Brain microvascular endothelial cell (primary cell): ENCODE measurements at regions not wholly inside any gene's neighbourhood (a gene's known extent, or its start where the extent isn't known, plus 50 kb on each side); places are given as distances from the start of the nearest gene placed in this dataset.

Experiments used
- DNase-seq: peaks from one replicate; pipeline ENCODE4 v3.0.0-alpha.2; 2020
- H3K27ac ChIP-seq: fragments of 250-450 bp; sonication (Bioruptor Pico); 2 replicates; pipeline ENCODE4 v1.5.1; 2020; ENCODE audit warnings: mild to moderate bottlenecking, moderate library complexity
- H3K27me3 ChIP-seq: fragments of 250-450 bp; sonication (Bioruptor Pico); replicated peaks from 2 replicates; pipeline ENCODE4 v1.5.1; 2020; ENCODE audit warnings: mild to moderate bottlenecking
- H3K36me3 ChIP-seq: fragments of 250-450 bp; sonication (Bioruptor Pico); replicated peaks from 2 replicates; pipeline ENCODE4 v1.5.1; 2020; ENCODE audit warnings: mild to moderate bottlenecking
- H3K4me3 ChIP-seq: 2 replicates; pipeline ENCODE4 v1.5.1; 2011; ENCODE audit warnings: low read depth, mild to moderate bottlenecking, control low read depth, low read length, moderate library complexity
- in situ Hi-C: cut with HindIII; loops from 2 replicates; pipeline ENCODE4 v1.10.0; 2017; ENCODE audit warnings: low sequenced_read_pairs, low pct_ligation_motif_present
- TF ChIP-seq, protein P1 (sequence below): IDR thresholded peaks from 2 replicates; pipeline ENCODE4 v1.5.1; 2011; ENCODE audit warnings: low read depth, mild to moderate bottlenecking, moderate library complexity, low read length, control low read depth, inconsistent platforms; ENCODE audit errors: missing control alignments

DNA sequence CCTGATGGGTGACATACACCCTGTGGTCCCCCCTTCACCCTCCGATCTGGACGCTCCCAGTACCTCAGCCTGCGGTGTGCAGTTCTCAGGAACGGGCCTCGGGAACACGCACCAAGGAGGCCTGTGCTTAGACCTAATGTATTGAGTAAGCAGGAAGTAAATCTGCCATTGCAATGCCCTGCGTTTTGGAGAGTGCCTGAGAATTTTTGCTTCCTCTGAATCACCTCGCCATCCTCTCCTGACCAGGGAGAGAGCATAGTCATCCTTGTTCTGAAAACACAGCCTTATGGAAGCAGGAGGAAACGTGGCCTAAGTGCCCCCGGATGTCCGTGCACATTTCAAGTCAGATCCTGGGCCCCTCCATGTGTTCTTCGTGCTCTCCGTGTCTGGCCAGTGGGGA is 272.2 kb downstream of the NDUFA10 start:
- no peaks in the 10 kb centered on the region for H3K27me3 ChIP-seq
- TF ChIP-seq, protein P1, sequence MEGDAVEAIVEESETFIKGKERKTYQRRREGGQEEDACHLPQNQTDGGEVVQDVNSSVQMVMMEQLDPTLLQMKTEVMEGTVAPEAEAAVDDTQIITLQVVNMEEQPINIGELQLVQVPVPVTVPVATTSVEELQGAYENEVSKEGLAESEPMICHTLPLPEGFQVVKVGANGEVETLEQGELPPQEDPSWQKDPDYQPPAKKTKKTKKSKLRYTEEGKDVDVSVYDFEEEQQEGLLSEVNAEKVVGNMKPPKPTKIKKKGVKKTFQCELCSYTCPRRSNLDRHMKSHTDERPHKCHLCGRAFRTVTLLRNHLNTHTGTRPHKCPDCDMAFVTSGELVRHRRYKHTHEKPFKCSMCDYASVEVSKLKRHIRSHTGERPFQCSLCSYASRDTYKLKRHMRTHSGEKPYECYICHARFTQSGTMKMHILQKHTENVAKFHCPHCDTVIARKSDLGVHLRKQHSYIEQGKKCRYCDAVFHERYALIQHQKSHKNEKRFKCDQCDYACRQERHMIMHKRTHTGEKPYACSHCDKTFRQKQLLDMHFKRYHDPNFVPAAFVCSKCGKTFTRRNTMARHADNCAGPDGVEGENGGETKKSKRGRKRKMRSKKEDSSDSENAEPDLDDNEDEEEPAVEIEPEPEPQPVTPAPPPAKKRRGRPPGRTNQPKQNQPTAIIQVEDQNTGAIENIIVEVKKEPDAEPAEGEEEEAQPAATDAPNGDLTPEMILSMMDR: no peak
- H3K4me3 ChIP-seq: no peak overlapping the region
- DNase-seq: no peak
- H3K36me3 ChIP-seq: no peaks in the 10 kb centered on the region
- no peak overlapping the region for H3K27ac ChIP-seq
- in situ Hi-C loops: no loop called here

DNA sequence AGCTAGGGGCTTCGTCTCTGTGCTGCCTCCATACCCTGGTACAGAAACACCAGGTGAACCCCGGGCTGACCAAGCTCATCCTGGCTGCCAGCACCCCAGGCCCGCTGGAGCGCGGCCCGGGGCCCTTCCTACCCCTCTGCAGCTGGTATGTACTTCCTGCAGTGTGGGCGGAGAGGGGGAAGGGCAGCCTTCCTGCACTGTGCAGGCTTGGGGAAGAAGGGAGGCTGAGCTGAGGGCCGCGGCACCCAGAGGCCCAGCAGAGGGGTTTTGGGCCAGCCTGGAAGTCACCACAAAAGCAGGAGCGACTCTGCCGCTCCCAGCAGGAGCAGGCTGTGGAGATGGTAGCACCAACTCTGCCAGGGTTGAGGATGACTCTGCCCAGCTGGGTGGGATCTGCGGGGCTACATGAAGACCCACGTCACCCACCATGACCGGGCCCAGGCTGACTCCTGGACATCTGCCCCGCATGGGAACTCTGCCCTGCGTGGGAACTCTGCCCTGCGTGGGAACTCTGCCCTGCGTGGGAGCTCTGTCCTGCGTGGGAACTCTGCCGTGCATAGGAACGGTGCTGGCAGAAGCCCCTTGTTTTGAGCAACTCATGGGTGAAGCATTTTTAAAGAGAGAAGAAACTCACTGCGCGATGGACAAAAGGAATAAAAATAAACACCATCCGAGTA is 273.3 kb downstream of the NDUFA10 start:
- Histone ChIP-seq H3K27me3 (no peaks in the 10 kb centered on the region), H3K4me3 (no peak overlapping the region), H3K36me3 (no peaks in the 10 kb centered on the region), H3K27ac (no peak overlapping the region)
- in situ Hi-C loops: no loop called here
- DNase-seq: no peak
- TF ChIP-seq, protein P1: no peak

DNA sequence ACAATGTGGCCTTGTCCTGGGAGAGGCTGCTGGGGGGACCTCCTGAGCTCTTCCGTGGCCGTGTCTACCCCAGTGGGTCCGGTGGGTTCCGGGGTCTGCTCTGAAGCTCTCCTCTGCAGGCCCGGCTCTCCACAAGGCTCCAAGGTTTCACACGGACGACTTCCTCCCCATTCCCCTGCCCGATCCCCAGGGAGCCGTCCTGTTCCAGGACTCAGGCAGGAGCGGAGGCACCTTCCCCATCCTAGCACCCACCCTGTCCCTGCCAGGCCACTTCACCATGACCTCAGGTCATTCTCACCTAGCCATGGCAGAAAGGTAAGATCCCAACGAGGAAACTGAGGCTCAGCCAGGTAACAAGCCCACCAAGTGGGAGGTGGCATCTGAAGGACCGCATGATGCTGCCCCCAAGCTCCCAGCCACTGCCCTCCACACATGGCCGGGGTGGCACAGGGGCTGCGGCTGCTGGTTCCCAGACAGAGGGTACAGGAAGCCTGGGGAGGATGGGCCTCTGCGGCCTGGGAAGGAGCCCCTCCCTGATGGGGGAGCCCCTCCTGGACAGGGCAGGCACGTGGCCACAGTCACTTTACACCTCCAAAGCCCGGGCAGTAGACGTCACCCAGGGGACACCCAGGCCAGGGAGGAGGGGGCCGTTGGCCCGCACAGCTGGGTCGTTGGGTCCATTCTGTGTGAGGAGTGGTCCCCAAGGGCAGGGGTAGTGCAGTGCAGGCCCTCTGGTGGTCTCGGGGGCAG is 274.0 kb downstream of the NDUFA10 start:
- Histone ChIP-seq H3K27me3 (no peaks in the 10 kb centered on the region), H3K36me3 (no peaks in the 10 kb centered on the region), H3K4me3 (no peak overlapping the region), H3K27ac (no peak overlapping the region)
- TF ChIP-seq, protein P1: no peak
- DNase-seq: no peak
- in situ Hi-C loops: no loop called here

DNA sequence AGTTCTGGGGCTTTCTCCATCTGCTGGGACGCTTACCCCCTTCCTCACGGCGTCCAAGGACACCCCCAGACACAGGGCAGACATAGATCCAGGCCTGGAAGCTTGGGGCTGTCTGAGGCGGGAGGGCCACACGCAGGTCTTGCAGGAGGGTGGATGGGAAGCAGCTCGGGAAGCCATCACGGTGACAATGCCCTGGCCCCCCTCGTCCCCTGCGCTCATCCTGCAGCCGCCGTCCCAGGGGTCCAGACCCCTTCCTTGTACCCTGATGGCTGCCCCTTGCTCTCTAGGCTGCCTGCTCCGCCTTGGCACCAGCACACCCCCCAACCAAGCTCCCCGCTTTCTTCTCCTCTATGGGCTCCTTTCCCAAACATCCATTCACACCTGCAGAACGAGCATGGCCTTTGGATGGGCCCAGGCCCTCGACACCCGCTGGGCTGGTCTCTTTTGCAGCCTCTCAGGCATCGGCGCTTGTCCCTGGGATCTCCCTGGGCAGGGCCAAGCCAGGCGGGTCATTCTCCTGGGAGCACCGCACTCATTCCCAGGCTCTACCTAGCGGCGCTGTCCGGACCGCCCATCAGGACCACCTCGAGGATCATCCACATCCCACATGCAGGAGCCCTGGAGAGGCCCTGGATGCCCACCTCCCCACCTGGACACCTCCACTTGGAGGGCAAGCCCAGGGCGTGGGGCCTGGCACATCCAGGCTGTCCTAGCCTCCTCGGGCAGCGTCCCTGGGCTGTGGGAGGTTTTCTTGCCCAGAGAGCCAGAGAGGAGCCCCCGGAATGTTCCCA is 274.9 kb downstream of the NDUFA10 start:
- Histone ChIP-seq H3K4me3 (no peak overlapping the region), H3K27me3 (no peaks in the 10 kb centered on the region), H3K27ac (no peak overlapping the region), H3K36me3 (no peaks in the 10 kb centered on the region)
- TF ChIP-seq, protein P1: no peak
- DNase-seq: no peak
- in situ Hi-C loops: no loop called here

DNA sequence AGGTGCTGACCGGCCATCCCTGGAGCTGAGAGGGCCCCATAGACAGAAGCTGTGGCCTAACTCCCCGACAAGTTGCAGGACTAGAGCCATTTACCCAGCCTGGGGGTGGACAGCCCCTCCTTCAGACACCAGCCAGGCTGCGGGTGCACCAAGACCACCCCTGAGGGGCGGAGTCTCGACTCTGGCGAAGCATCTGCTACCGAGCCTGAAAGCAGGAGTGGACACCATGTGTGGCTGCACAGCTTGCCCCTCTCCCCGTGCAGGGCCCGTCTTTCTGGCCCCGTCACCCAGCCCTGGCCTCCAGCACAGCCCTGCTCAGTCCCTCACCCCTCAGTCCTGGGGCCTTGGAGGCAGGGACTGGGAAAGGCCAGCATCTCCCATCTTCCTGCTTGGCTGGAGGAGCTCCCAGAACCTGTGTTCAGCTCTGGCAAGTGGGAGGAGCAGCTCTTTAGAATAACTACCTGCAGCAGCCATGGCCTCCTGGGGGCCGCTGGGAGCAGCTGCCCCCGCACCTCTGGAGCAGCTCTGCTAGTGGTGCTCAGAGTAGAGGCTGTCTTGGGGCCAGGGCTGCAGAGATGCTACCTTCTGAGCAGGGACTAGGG is 275.8 kb downstream of the NDUFA10 start:
- TF ChIP-seq, protein P1: no peak
- Histone ChIP-seq H3K36me3 (no peaks in the 10 kb centered on the region), H3K4me3 (no peak overlapping the region), H3K27me3 (no peaks in the 10 kb centered on the region), H3K27ac (no peak overlapping the region)
- DNase-seq: no peak
- in situ Hi-C loops: no loop called here
